DND-41 (cell line): ENCODE measurements at regions not wholly inside any gene's neighbourhood (a gene's known extent, or its start where the extent isn't known, plus 50 kb on each side); places are given as distances from the start of the nearest gene placed in this dataset.

Experiments
- EZH2 ChIP-seq: IDR thresholded peaks from 3 replicates; pipeline ENCODE4 v1.6.1; 2012; ENCODE audit warnings: borderline replicate concordance, low read depth, mild to moderate bottlenecking, moderate library complexity, low read length, inconsistent platforms; ENCODE audit not compliant: severe bottlenecking
- TF ChIP-seq, protein P1 (sequence below): IDR thresholded peaks from 2 replicates; pipeline ENCODE4 v1.5.1; 2012; ENCODE audit warnings: borderline replicate concordance, low read length, moderate library complexity, mild to moderate bottlenecking; ENCODE audit not compliant: poor library complexity, severe bottlenecking; ENCODE audit errors: extremely low read depth

DNA sequence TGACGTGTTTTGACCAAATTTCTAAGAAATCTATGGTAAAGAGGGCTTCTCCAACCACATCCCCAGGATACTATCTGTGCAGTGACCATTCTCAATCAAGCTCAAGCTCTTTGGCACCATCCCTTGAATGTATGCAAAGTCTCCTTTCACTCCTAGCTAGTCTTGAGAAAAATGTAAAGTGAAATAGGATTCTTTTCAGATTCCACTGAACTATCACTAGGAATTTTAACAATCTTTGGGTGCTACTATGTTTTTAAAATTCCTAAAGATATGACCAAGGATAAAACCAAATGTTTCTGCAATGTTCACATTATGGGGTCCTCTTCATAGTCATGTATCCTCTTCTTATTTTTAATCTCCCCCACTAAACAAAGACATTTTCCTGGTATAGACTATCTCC lies 107.8 kb downstream of the TMCO5A start:
- TF ChIP-seq, protein P1, sequence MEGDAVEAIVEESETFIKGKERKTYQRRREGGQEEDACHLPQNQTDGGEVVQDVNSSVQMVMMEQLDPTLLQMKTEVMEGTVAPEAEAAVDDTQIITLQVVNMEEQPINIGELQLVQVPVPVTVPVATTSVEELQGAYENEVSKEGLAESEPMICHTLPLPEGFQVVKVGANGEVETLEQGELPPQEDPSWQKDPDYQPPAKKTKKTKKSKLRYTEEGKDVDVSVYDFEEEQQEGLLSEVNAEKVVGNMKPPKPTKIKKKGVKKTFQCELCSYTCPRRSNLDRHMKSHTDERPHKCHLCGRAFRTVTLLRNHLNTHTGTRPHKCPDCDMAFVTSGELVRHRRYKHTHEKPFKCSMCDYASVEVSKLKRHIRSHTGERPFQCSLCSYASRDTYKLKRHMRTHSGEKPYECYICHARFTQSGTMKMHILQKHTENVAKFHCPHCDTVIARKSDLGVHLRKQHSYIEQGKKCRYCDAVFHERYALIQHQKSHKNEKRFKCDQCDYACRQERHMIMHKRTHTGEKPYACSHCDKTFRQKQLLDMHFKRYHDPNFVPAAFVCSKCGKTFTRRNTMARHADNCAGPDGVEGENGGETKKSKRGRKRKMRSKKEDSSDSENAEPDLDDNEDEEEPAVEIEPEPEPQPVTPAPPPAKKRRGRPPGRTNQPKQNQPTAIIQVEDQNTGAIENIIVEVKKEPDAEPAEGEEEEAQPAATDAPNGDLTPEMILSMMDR, result no peak
- no peak for TF ChIP-seq EZH2
